ENCODE measurements at regions not wholly inside any gene's neighbourhood (a gene's known extent, or its start where the extent isn't known, plus 50 kb on each side); places are given as distances from the start of the nearest gene placed in this dataset.
A peak's percentile ranks its signal among the peaks of the same experiment; 100 is the strongest.
"Not testable (repeated sequence)": the region's sequence is repeated elsewhere in the genome, so short reads cannot be mapped to it uniquely, and the experiment has no call there.

DNA sequence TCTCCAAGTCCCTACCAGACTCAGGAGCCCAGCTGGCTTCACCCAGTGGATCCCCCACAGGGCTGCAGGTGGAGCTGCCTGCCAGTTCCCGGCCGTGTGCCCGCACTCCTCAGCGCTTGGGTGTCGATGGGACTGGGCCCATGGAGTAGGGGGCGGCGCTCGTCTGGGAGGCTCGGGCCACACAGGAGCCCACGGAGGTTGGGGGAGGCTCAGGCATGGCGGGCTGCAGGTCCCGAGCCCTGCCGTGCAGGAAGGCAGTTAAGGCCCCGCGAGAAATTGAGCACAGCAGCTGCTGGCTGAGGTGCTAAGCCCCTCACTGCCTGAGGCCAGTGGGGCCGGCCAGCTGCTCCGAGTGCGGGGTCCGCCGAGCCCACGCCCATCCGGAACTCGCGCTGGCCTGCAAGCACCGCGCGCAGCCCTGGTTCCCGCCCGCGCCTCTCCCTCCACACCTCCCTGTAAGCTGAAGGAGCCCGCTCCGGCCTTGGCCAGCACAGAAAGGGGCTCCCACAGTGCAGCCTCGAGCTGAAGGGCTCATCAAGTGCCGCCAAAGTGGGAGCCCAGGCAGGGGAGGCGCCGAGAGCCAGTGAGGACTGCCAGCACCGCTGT is 1771.1 kb downstream of the OLFM4 start:
- Mint-ChIP-seq H3K36me3 (no peaks in the 10 kb centered on the region), H3K4me1 (no peaks in the 10 kb centered on the region), H3K27me3 (no peaks in the 10 kb centered on the region), H3K27ac (no peak overlapping the region), H3K4me3 (no peak overlapping the region), H3K9me3 (peaks cover 2 to 11% (median 8%) of the 10 kb centered on the region in 7 donors)
- DNase-seq (no peak), ATAC-seq (ENCODE audit: low read depth in 2 of 2) (no peak)

DNA sequence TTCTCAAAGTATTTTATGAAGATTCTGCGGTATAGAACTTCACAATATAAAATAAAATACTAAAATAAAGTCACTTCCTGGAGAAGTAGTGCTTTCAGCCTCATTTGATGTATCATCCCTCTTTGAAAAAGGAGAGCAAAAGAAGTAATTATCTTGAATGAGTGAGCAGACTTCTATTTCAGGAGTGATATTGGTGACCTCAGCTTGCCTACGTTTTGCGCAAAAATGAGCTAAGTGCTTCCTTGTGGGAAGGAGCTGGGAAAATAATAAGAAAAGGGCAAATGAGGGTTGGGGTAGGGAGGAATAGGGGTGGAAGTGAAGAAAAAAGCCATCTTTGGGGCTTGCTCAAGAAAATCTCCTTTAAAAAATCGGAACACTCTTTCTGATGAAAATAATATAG is 1773.6 kb downstream of the OLFM4 start:
- DNase-seq, result no peak
- no peaks in the 10 kb centered on the region for H3K4me1 Mint-ChIP-seq

DNA sequence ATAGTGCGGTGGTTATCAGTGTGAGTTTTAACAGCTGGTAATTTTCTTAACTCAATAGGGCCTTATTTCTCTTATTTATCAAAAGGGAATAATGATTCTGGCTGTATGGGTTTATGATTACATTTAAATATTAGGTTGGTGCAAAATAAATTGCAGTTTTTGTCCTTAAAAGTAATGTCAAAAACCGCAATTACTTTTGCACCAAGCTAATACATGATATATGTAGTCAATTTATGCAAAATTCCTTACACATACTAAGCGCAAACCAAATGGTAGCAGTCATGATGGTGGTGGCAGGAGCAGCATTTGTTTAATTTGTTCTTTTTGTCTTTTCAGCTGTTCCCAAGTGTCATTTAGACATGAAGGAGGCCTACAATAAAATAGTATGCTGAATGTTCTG is 1777.1 kb downstream of the OLFM4 start:
- H3K9me3 Mint-ChIP-seq, result peaks cover 0 to 13% (median 6%) of the 10 kb centered on the region in 7 donors
- H3K27me3 Mint-ChIP-seq, result no peaks in the 10 kb centered on the region
- no peaks in the 10 kb centered on the region for H3K36me3 Mint-ChIP-seq
- DNase-seq (no peak), ATAC-seq (ENCODE audit: low read depth in 2 of 2) (no peak)
- no peak overlapping the region for H3K4me3 Mint-ChIP-seq
- no peak overlapping the region for H3K27ac Mint-ChIP-seq
- no peaks in the 10 kb centered on the region for H3K4me1 Mint-ChIP-seq

More for the DNA sequence above, 1773.6 kb downstream of the OLFM4 start:
- H3K27ac Mint-ChIP-seq, result no peak overlapping the region
- H3K4me3 Mint-ChIP-seq, result no peak overlapping the region
- H3K27me3 Mint-ChIP-seq, result no peaks in the 10 kb centered on the region
- H3K9me3 Mint-ChIP-seq, result peaks cover 2 to 15% (median 9%) of the 10 kb centered on the region in 7 donors
- no peak for ATAC-seq (ENCODE audit: low read depth in 2 of 2)
- no peaks in the 10 kb centered on the region for H3K36me3 Mint-ChIP-seq

DNA sequence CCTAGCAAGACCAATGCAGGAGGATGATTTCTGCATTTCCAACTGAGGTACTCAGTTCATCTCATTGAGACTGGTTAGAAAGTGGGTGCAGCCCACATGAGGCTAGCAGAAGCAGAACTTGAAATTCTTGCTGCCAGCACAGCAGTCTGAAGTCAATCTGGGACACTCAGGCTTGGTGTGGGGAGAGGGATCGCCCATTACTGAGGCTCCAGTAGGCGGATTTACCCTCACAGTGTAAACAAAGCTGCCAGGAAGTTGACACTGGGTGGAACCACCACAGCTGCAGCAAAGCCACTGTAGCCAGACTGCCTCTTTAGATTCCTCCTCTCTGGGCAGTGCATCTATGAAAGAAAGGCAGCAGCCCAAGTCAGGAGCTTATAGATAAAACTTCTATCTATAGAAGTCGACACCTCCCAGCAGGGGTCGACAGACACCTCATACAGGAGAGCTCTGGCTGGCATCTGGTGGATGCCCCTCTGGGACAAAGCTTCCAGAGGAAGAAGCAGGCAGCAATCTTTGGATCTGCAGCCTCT is 1793.4 kb downstream of the OLFM4 start:
- Mint-ChIP-seq H3K9me3 (peaks cover 4 to 40% (median 15%) of the 10 kb centered on the region in 7 donors), H3K27ac (peak overlapping the region in 1 of 6 donors; percentile 81)
- not testable (repeated sequence) for DNase-seq; H3K4me3 Mint-ChIP-seq; ATAC-seq (ENCODE audit: low read depth in 2 of 2); H3K27me3 Mint-ChIP-seq; H3K4me1 Mint-ChIP-seq; H3K36me3 Mint-ChIP-seq

DNA sequence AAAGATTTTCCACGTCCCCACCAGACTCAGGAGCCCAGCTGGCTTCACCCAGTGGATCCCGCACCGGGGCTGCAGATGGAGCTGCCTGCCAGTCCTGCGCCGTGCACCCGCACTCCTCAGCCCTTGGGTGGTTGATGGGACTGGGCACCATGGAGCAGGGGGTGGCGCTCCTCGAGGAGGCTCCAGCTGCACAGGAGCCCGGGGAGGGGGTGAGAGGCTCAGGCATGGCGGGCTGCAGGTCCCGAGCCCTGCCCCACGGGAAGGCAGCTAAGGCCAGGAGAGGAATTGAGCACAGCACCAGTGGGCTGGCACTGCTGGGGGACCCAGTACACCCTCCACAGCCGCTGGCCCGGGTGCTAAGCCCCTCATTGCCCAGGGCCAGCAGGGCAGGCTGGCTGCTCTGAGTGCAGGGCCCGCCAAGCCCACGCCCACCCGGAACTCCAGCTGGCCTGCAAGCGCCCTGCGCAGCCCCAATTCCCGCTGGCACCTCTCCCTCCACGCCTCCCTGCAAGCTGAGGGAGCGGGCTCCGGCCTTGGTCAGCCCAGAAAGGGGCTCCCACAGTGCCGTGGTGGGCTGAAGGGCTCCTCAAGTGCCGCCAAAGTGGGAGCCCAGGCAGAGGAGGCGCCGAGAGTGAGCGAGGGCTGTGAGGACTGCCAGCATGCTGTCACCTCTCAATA is 1800.9 kb downstream of the OLFM4 start:
- not testable (repeated sequence) for H3K4me1 Mint-ChIP-seq; DNase-seq; H3K36me3 Mint-ChIP-seq; H3K4me3 Mint-ChIP-seq; H3K27me3 Mint-ChIP-seq; H3K27ac Mint-ChIP-seq; ATAC-seq (ENCODE audit: low read depth in 2 of 2)
- H3K9me3 Mint-ChIP-seq, result peaks cover 4 to 28% (median 8%) of the 10 kb centered on the region in 7 donors

DNA sequence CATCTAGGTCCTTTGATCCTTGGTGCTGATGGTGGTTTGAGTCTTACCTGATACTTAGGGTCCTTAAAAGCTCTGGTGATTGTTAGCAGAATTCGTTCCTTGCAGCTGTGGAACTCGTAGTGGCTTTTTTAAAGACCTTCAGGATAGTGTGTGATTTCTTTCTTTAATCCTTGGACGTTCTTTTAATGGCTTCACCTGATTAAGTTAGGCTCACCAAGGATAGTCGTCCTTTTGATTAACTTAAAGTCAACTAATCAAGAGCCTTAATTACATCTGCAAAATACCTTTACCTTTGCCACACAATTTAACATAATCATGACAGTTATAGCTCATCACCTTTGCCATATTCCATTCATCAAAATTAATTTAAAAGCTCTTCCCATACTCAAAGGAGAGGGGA is 1807.7 kb downstream of the OLFM4 start:
- DNase-seq, result no peak
- no peaks in the 10 kb centered on the region for H3K4me1 Mint-ChIP-seq
- H3K27ac Mint-ChIP-seq, result no peak overlapping the region
- no peaks in the 10 kb centered on the region for H3K36me3 Mint-ChIP-seq
- no peak for ATAC-seq (ENCODE audit: low read depth in 2 of 2)
- H3K9me3 Mint-ChIP-seq, result peaks cover 0 to 4% (median 3%) of the 10 kb centered on the region in 7 donors
- H3K4me3 Mint-ChIP-seq, result no peak overlapping the region
- H3K27me3 Mint-ChIP-seq, result no peaks in the 10 kb centered on the region

DNA sequence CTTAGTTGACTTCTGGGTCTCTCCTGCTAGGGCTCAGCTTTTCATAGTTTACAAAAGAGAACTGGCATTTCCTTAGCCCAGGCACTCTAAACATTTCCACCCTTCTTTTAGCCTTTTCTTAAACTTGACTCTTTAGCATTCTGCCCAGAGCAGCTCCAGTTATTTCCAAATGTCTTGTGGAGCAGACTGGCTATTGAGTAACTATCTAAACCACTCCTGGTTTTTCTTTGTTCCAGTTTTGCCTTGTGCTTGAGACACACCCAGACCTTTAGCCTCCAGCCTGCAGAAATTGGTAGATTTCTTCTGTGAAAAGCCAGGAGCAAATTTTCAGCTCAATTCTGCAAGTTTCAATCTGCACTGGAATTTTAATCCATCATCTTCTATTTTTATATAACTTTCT is 1813.1 kb downstream of the OLFM4 start:
- H3K27me3 Mint-ChIP-seq, result no peaks in the 10 kb centered on the region
- H3K9me3 Mint-ChIP-seq, result peaks cover 0 to 3% (median 0%) of the 10 kb centered on the region in 7 donors
- H3K4me1 Mint-ChIP-seq, result no peaks in the 10 kb centered on the region
- H3K36me3 Mint-ChIP-seq, result no peaks in the 10 kb centered on the region
- DNase-seq (no peak), ATAC-seq (ENCODE audit: low read depth in 2 of 2) (no peak)
- H3K27ac Mint-ChIP-seq, result no peak overlapping the region
- H3K4me3 Mint-ChIP-seq, result no peak overlapping the region

DNA sequence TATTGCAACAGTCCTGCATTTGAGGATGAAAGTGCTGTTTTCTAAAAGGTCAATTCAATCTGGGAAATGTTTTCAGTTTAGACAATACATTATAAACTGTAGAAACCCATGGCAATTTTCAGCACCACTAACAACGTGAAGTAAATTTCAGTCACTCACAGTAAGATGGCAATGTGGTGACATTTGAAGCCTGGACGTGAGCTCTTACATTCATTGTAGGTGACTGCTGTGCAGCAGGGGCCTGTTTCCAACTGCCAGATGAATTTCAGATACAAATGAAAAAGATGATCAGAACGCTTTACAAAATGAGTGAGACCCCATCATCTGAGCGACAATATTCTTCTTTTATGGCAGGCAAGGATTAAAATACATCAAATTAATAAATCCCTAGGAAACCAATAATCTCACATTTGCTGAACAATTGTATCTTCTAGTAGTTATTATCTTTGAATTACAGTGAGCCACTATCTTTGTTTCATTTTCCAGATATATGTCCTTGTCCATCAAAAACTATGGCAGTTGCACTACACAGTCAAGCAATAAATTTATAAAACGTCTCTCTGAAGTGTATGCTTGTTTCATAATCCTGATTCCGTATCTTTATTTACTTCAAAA is 1816.8 kb downstream of the OLFM4 start:
- Mint-ChIP-seq H3K4me3 (no peak overlapping the region), H3K27ac (no peak overlapping the region), H3K27me3 (no peaks in the 10 kb centered on the region), H3K9me3 (peaks cover 0 to 5% (median 0%) of the 10 kb centered on the region in 7 donors), H3K36me3 (no peaks in the 10 kb centered on the region), H3K4me1 (no peaks in the 10 kb centered on the region)
- no peak for ATAC-seq (ENCODE audit: low read depth in 2 of 2)
- no peak for DNase-seq

DNA sequence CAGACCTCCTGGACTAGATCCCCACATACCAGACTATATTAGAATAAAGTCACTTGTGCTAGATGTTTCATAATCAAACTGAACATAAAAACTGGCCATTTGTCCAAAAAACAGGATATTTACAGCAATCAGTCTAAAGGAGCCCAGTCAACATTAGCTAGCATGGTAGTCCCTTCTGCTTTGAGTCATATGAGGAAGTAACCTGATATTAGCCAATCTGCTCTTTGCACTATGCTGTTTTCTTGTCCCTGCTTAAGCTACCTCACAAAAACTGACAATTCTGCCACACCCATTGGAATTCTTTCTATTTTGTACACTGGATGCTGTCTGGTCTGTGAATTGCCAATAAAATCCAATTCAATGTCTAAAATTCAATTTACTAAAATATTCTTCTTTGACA is 1824.2 kb downstream of the OLFM4 start:
- peaks cover 0 to 13% (median 5%) of the 10 kb centered on the region in 7 donors for H3K9me3 Mint-ChIP-seq
- no peaks in the 10 kb centered on the region for H3K36me3 Mint-ChIP-seq

DNA sequence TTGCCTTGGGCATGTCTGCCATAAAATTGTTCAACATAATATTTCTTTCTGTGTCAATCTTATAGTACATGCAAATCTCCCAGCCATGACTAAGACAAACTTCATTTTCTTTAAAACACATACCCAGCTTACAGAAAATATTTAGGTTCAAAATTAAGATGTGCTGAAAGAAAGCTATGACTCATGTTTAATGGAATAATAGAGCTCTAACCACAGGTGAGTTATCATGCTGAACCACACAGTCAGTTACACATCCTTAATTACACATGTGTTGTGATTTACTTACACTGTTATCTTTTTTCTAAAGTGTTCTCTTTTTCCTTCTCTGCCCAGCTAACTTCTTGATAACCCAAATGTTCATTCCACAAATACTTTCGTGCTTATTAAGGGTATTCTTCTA is 1831.2 kb downstream of the OLFM4 start:
- no peak overlapping the region for H3K4me3 Mint-ChIP-seq
- peaks cover 2 to 10% (median 5%) of the 10 kb centered on the region in 7 donors for H3K9me3 Mint-ChIP-seq
- no peaks in the 10 kb centered on the region for H3K4me1 Mint-ChIP-seq
- DNase-seq, result no peak
- H3K27ac Mint-ChIP-seq, result no peak overlapping the region
- no peaks in the 10 kb centered on the region for H3K27me3 Mint-ChIP-seq
- no peaks in the 10 kb centered on the region for H3K36me3 Mint-ChIP-seq
- ATAC-seq (ENCODE audit: low read depth in 2 of 2), result no peak

More for the DNA sequence above, 1824.2 kb downstream of the OLFM4 start:
- Mint-ChIP-seq H3K4me3 (no peak overlapping the region), H3K27ac (no peak overlapping the region), H3K27me3 (no peaks in the 10 kb centered on the region), H3K4me1 (no peaks in the 10 kb centered on the region)
- ATAC-seq (ENCODE audit: low read depth in 2 of 2), result no peak
- no peak for DNase-seq

DNA sequence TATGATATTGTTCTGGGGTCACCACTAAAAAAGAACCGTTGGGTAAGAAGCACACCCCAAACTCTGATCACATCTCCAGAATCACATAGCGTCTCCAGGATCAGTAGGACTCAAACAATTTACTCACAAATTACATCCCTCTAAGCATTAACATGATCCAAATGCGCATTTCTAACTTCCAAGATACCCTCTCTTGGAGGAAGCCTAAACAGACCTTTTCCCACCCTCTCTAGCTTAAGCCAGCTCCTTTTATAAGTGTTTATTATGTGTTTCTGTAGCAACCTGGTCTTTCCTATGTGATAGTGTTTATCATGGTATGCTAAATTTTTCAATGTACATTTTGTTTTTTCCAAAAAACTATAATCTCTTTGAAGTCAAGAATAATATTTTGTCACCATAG is 1846.5 kb downstream of the OLFM4 start:
- ATAC-seq (ENCODE audit: low read depth in 2 of 2) (no peak), DNase-seq (no peak)
- H3K4me1 Mint-ChIP-seq, result no peaks in the 10 kb centered on the region
- no peaks in the 10 kb centered on the region for H3K27me3 Mint-ChIP-seq
- no peak overlapping the region for H3K27ac Mint-ChIP-seq
- no peaks in the 10 kb centered on the region for H3K36me3 Mint-ChIP-seq
- H3K9me3 Mint-ChIP-seq, result peaks cover 0 to 4% (median 2%) of the 10 kb centered on the region in 7 donors
- no peak overlapping the region for H3K4me3 Mint-ChIP-seq

DNA sequence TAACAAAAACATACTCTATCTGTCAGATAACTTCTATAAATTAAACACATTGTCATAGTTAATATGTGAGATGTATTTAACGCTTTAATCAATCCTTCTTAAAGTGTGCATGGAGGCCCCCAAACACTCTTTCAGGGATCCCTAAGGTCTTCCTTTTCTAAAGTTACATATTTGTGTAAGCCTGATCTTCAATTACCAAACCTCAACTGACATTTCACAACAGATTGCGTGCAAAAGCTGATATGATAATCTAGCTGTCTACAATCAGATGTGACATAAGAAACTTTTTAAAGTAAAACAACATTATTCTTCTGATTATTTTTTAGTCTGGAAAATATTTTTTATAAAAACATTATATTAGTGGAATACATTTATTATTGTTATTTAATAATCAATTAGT is 1850.4 kb downstream of the OLFM4 start:
- Mint-ChIP-seq H3K4me3 (no peak overlapping the region), H3K36me3 (no peaks in the 10 kb centered on the region), H3K27me3 (no peaks in the 10 kb centered on the region), H3K4me1 (no peaks in the 10 kb centered on the region), H3K9me3 (peaks cover 2 to 9% (median 6%) of the 10 kb centered on the region in 7 donors), H3K27ac (no peak overlapping the region)
- ATAC-seq (ENCODE audit: low read depth in 2 of 2), result no peak
- DNase-seq, result no peak

DNA sequence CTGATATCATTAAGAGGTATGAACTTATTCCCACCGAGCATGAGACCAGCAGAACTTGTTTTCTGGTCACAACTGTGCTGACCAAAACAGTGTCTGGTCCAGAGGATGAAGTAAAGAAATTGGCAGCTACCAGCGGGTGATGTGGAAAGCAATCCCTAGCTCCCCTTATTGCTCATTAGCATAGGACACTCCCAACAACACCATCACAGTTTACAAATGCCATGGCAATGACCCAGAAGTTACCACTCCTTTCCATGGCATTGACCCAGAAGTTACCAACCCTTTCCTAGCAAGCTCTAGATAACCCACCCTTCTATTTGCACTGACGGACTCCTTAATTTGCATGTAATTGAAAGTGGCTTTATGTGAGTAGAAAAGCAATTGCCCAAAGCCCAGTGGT is 1856.1 kb downstream of the OLFM4 start:
- no peak overlapping the region for H3K4me3 Mint-ChIP-seq
- no peak overlapping the region for H3K27ac Mint-ChIP-seq
- ATAC-seq (ENCODE audit: low read depth in 2 of 2) (no peak), DNase-seq (no peak)
- no peaks in the 10 kb centered on the region for H3K4me1 Mint-ChIP-seq
- no peaks in the 10 kb centered on the region for H3K36me3 Mint-ChIP-seq
- peaks cover 4 to 24% (median 7%) of the 10 kb centered on the region in 7 donors for H3K9me3 Mint-ChIP-seq
- H3K27me3 Mint-ChIP-seq, result no peaks in the 10 kb centered on the region

DNA sequence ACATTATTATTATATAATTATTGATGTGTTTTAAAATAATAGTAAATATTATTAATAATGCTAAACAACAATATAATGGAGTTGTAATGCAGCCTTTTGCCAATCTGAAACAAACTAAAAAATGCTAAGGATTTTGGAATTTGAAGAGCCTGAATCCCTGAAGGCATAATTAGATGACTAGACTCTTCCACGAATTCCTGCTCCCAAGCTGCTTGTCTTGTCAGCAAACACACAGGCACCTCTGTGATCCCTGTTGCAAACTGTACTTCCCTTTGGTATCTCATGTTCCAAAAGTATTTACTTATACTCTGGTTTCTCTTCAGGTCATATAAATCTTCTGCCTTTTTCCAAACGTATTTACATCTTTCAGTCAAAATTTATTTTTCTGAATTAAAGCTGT is 1862.4 kb downstream of the OLFM4 start:
- ATAC-seq (ENCODE audit: low read depth in 2 of 2), result no peak
- peaks cover 0 to 16% (median 4%) of the 10 kb centered on the region in 7 donors for H3K9me3 Mint-ChIP-seq

More for the DNA sequence above, 1862.4 kb downstream of the OLFM4 start:
- no peaks in the 10 kb centered on the region for H3K36me3 Mint-ChIP-seq
- no peak overlapping the region for H3K27ac Mint-ChIP-seq
- H3K4me3 Mint-ChIP-seq, result no peak overlapping the region
- H3K27me3 Mint-ChIP-seq, result no peaks in the 10 kb centered on the region
- no peaks in the 10 kb centered on the region for H3K4me1 Mint-ChIP-seq
- DNase-seq, result no peak

Data from naive B cell (primary cell).